CD4-positive, alpha-beta T cell treated with Interleukin-17A for 1 hour (primary cell): ENCODE measurements at regions not wholly inside any gene's neighbourhood (a gene's known extent, or its start where the extent isn't known, plus 50 kb on each side); places are given as distances from the start of the nearest gene placed in this dataset.
A peak's percentile ranks its signal among the peaks of the same experiment; 100 is the strongest.

Experiments used
- DNase-seq: peaks from one replicate; pipeline ENCODE4 v3.0.0-alpha.2; 2020

DNA sequence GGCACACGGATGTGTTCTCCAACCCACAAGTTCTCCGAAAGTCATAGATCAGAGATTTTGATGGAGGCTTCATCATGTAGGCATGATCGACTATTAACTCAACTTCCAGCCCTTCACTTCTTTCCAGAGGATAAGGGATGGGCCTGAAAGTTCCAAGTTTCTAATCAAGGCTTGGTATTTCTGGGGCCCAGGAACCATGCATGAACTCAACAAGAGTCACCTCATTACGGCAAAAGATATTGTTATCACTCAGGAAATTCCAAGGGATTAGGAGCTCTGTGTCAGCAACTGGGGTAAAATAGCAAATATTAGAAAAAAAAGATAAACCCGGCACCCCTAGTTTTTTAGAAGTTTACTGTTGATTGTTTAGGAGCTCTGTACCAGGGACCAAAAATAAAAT is 240.1 kb upstream of the PPP1R2C start:
- no peak for DNase-seq

DNA sequence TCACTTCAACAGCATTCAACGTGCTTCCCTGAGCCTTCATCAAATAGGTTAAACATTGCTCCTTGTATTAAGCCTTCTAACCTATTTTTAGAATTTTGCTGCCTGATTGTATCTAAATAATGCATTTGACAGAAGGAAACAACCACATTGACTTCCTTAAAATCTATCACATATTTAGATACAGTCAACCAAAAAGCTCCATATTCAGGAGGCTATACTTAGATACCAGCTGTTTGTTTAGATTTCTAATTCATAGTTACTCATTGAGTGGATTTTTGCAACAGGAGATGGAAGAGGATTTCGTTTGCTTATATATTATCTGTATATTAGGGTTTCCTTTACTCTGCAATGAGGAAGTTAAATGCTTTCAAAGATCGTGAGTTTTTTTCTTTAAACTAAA is 241.1 kb upstream of the PPP1R2C start:
- no peak for DNase-seq

DNA sequence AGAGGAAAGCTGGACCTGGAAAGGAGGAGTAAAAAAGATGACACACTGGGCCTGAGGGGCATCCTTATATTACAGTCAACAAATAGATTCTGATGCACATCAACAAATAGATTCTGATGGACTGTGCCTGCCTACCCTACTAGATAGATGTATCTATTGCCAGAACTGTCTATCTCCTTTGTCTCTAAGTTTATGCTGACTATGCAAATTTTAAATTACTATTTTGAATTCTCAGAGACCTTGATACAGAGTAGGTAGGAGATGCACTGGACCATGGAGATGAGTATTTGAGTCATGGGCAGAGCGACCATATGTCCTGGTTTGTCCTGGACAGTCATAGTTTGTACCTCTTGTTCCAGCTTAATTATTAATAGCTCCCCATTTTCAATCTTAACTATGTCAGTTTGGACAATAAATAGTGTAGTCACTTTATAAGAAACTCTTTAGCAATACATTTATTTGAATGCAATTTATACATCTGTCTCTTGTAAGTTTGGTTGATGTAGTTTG is 247.9 kb upstream of the PPP1R2C start:
- no peak for DNase-seq

DNA sequence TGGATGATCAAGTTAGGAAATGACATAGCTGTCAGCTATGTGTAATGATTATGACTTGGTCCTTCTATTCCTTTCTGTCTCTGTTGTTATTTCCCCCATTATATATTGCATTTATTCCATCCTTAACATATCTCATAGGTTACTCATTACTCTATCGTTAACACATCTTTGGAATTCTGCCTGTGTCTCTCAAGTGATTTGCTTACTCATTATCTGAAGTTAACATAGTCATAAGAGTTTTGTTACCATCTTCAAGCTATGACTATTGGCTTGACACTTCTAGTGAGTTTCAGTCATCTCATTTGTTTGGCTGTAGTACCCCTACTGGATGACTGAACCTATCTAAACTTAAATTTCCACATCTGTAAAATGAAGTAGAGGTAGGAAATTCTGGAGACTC is 286.1 kb upstream of the PPP1R2C start:
- no peak for DNase-seq

DNA sequence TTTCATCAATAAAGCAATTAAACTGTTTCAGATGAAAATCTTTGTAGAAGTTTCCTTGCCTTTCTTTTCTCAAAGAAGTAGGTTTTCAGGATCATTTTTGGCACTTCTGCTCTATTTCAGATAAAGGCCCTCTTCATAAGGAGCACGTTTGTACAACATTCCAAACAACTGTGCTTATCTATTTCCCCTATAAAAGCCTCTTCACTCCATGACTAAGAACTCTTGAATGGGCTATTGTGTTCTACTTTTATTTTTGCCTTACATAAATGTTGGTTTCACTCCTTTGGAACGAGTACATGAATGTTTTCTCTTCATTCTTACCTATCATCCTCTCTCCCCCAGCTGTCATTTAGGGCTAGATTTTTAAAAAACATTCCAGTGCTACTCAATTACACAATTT is 288.0 kb upstream of the PPP1R2C start:
- no peak for DNase-seq

- DNase-seq = no peak
Measured at GRCh38 chrX:43068639-43069038, 290.7 kb upstream of the PPP1R2C start.

DNA sequence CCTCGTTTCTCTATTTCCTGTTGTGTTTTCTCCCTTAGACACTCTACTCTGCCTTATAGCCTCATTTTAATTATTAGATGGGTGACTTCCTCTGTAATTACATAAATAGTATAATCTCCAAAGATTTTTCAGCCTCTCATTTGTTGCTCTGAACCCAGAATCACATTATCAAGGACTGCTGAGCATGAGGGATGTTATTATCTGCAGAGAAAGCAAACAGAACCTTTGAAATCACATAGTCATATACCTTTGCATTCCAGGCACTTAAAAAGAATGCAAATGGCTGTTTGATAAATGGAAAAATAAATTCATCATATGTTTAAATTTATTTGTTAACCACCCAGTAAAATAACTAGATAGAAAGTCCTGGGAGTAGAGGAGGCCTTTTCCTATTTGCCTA is 305.1 kb upstream of the PPP1R2C start:
- no peak for DNase-seq

DNA sequence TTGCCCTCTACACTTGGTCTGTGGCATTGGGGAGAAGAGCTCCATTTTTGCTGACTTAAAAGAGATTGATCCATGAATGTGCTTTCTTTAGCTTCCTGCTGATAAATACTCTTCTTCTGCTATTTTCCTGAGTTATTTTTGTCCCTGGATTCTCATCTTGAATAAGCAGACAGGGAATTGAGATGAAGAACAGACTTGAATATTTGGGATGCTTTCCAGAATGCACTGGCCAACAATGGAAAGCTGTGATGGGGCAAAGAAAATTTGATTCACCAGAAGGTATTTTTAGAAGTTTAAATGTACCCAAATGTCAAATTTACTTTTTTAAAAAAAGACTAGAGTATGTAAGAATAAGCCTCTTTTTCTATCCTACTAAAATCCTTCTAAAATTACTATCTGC is 309.9 kb upstream of the PPP1R2C start:
- no peak for DNase-seq

- DNase-seq = no peak
Measured at GRCh38 chrX:43096830-43097229, 318.9 kb upstream of the PPP1R2C start.

- DNase-seq = no peak
Measured at GRCh38 chrX:43106009-43106408, 328.0 kb upstream of the PPP1R2C start.

- DNase-seq = no peak
Measured at GRCh38 chrX:43108828-43109227, 330.9 kb upstream of the PPP1R2C start.

DNA sequence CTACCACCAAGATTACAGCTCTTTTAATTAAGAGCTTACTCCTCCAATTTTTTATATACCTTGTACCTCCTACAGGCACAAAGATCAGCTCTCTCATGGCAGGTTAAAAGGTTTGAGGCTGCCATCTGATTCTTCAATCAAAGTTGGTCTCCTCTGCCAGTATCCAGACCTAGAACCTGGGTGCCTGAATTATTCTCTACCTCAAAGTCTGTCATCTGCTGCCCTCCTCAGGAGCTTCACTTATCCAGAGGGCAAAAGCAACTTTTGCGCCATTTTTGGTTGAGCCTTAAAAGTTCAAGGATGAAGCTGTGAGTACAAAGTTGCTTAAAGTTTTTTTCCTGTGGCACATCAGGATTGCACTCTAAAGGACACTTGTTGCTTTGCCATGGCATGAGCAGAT is 343.7 kb upstream of the PPP1R2C start:
- DNase-seq = peak; percentile 19

GRCh38 chrX:43139645-43140044 is 361.7 kb upstream of the PPP1R2C start:
- no peak for DNase-seq

DNA sequence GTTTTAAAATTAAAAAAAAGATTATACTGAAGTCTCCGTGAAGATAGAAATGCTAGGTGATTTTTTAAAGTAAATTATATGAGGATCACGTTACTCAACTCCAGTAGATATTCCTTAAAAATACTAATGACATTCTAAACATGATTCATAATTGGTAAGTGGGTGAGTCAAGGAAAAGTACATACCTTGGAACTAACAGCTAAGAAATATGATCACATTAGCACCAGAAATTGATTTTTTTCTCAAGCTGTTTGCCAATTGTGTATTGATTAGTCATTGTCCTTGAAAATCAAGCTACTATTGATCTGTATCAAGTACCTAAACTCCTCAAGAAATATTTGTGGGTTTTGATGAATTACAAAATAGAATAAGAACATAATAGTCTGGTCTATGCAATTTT is 362.6 kb upstream of the PPP1R2C start:
- DNase-seq = no peak

DNA sequence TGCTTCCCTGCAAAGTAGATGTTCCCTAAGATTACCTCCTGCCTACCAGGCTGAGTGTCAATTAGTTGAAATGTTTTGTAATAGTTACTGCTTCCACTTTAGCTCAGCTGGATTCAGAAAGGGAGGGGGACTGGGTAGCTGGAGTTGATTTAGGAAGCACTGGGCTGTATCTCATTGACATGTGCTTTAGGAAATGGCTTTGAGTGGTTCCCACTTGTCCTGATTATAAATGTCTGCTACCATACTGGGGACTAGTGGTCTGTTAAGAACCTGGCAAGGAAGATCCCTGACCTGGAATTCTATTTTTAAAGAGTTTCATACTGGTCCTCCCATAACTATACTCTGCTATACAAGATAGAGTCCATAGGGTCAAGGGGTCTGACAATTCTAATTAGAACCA is 363.9 kb upstream of the PPP1R2C start:
- DNase-seq = no peak

- no peak for DNase-seq
Measured at GRCh38 chrX:43148305-43148704, 370.3 kb upstream of the PPP1R2C start.

- no peak for DNase-seq
Measured at GRCh38 chrX:43165343-43165920, 387.5 kb upstream of the PPP1R2C start.

DNA sequence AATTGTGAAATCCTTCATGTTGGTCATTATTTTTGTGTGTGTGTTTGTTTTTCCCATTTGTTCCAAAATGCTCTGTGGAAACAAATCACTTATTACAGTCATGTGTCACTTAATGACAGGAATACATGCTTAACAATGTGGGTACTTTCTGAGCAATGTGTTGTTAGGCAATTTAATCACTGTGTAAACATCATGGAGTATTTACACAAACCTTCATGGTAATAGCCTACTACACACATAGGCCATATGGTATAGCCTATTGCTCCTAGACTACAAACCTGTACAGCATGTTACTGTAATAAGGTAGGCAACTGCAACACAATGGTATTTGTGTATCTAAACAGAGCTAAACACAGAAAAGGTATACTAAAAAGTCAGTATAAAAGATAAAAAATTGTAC is 388.9 kb upstream of the PPP1R2C start:
- no peak for DNase-seq

DNA sequence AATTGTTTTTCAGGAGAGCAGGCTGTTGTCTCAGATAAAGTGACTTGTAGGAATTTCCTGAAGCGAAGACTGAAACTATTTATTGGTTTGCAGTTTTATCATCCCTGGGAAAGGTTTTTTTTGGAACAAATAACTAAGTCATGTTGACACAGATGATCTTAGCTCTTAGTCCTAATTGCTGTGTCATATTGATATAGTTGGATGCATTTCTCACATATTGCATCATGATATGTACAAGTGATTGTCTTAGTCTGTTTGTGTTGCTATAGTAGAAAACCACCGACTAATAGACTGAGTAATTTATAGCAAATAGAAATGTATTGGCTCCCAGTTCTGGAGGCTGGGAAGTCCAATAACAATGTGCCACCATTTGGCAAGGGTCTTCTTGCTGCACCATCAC is 397.5 kb upstream of the PPP1R2C start:
- DNase-seq = no peak

GRCh38 chrX:43176686-43177085 is 398.7 kb upstream of the PPP1R2C start:
- no peak for DNase-seq

GRCh38 chrX:43188296-43188695 is 410.3 kb upstream of the PPP1R2C start:
- no peak for DNase-seq

GRCh38 chrX:43211570-43211969 is 433.6 kb upstream of the PPP1R2C start:
- no peak for DNase-seq

GRCh38 chrX:43218198-43218597 is 437.9 kb upstream of the MAOA start:
- DNase-seq = no peak

GRCh38 chrX:43224496-43224895 is 431.6 kb upstream of the MAOA start:
- DNase-seq = no peak

DNA sequence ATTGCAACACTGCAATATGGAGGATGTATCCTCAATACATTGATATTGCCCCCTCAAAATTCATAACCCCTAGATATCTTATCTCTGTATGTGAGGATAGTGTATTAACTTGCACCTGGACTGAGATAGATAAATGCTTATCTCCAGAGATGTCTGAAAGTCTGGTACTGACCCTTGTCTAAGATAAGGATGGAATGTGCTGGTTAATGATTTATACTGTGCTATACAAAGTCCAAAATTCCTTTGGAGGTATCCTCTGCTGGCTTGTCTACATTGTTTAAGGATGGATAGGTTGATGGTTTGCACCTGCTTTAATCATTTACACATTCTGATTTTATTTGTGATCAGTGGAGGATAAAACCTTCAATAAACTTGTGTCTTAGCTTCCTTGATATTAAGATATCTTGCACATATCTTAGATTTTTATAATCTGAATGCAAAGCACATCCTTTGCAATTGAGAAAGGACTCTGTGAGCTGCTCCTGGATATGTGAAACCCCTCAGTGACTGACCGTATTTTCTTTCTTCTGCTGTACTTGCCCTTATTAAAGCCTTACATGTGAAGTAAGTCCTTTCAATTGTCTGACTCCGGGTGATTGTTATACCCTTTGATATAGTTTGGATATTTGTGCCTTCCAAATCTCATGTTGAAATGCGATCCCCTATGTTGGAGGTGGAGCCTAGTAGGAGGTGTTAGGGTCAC is 430.3 kb upstream of the MAOA start:
- no peak for DNase-seq
